OCI-LY3 (cell line): ENCODE measurements at regions not wholly inside any gene's neighbourhood (a gene's known extent, or its start where the extent isn't known, plus 50 kb on each side); places are given as distances from the start of the nearest gene placed in this dataset.

Source experiments
- H2AFZ ChIP-seq: fragments of 200-600, 300-600 bp; shearing (Covaris generic); 2 replicates; pipeline ENCODE4 v1.6.0; 2014; ENCODE audit warnings: antibody characterized with exemption, low read depth, low read length
- H3K27ac ChIP-seq: fragments of 200-600, 300-600 bp; sonication (generic); 2 replicates; pipeline ENCODE4 v1.5.1; 2014; ENCODE audit warnings: mild to moderate bottlenecking, low read length, moderate library complexity, mixed read lengths
- H3K27me3 ChIP-seq: fragments of 200-600, 300-600 bp; sonication (generic); 2 replicates; pipeline ENCODE4 v1.6.1; 2014; ENCODE audit warnings: low read depth, low read length, mixed read lengths
- H3K36me3 ChIP-seq: fragments of 200-600, 300-600 bp; sonication (generic); replicated peaks from 2 replicates; pipeline ENCODE3; 2014; ENCODE audit warnings: low read depth, low read length, mixed read lengths
- H3K4me1 ChIP-seq: fragments of 300-600, 200-600 bp; sonication (generic); 2 replicates; pipeline ENCODE4 v1.6.1; 2014; ENCODE audit warnings: low read length, mixed read lengths
- H3K4me2 ChIP-seq: fragments of 200-600, 300-600 bp; sonication (generic); 2 replicates; pipeline ENCODE4 v1.6.1; 2014; ENCODE audit warnings: low read length, mixed read lengths
- H3K4me3 ChIP-seq: fragments of 300-600, 200-600 bp; sonication (generic); 2 replicates; pipeline ENCODE4 v1.5.1; 2014; ENCODE audit warnings: antibody characterized with exemption, mild to moderate bottlenecking, low read length, moderate library complexity
- H3K79me2 ChIP-seq: fragments of 300-600, 200-600 bp; shearing (Covaris generic); 2 replicates; pipeline ENCODE4 v1.6.1; 2014; ENCODE audit warnings: mild to moderate bottlenecking, low read length, mixed read lengths
- H3K9ac ChIP-seq: fragments of 300-600, 200-600 bp; shearing (Covaris generic); 2 replicates; pipeline ENCODE4 v1.6.0; 2014; ENCODE audit warnings: mild to moderate bottlenecking, low read length, moderate library complexity
- H3K9me3 ChIP-seq: fragments of 200-600, 300-600 bp; shearing (Covaris generic); 2 replicates; pipeline ENCODE4 v1.6.1; 2014; ENCODE audit warnings: low read length, mixed read lengths; ENCODE audit not compliant: insufficient read depth
- H4K20me1 ChIP-seq: fragments of 200-600, 300-600 bp; sonication (generic); 2 replicates; pipeline ENCODE4 v1.6.1; 2016; ENCODE audit warnings: low read length, mixed read lengths; ENCODE audit not compliant: insufficient read depth
- CTCF ChIP-seq: fragments of 200-600, 300-600 bp; sonication (generic); IDR thresholded peaks from 2 replicates; pipeline ENCODE4 v1.5.1; 2014; ENCODE audit warnings: antibody characterized with exemption, low read length, low read depth
- EZH2phosphoT487 ChIP-seq: fragments of 200-600 bp; shearing (Covaris generic); IDR thresholded peaks from 2 replicates; pipeline ENCODE4 v1.6.1; 2018; ENCODE audit warnings: antibody characterized with exemption, mixed run types, low read depth

GRCh38 chr1:22203335-22203734 lies 60.4 kb upstream of the WNT4 start:
- TF ChIP-seq CTCF: no peak
- no peak for TF ChIP-seq EZH2phosphoT487

GRCh38 chr1:22204057-22204840 lies 61.4 kb upstream of the WNT4 start:
- no peaks in the 10 kb centered on the region for H4K20me1 ChIP-seq
- H3K9ac ChIP-seq: no peak overlapping the region
- H3K4me3 ChIP-seq: no peak overlapping the region
- no peaks in the 10 kb centered on the region for H3K27me3 ChIP-seq
- H3K27ac ChIP-seq: no peak overlapping the region
- H3K4me1 ChIP-seq: no peaks in the 10 kb centered on the region
- H3K4me2 ChIP-seq: no peak overlapping the region
- no peaks in the 10 kb centered on the region for H3K79me2 ChIP-seq
- no peak for TF ChIP-seq CTCF
- no peak for TF ChIP-seq EZH2phosphoT487
- H3K36me3 ChIP-seq: no peaks in the 10 kb centered on the region
- no peaks in the 10 kb centered on the region for H3K9me3 ChIP-seq
- no peak overlapping the region for H2AFZ ChIP-seq

More at GRCh38 chr1:22203335-22203734, 60.4 kb upstream of the WNT4 start:
- Histone ChIP-seq H4K20me1 (no peaks in the 10 kb centered on the region), H2AFZ (no peak overlapping the region), H3K36me3 (no peaks in the 10 kb centered on the region), H3K79me2 (no peaks in the 10 kb centered on the region), H3K27me3 (no peaks in the 10 kb centered on the region), H3K9ac (no peak overlapping the region), H3K27ac (no peak overlapping the region), H3K4me3 (no peak overlapping the region), H3K4me1 (no peaks in the 10 kb centered on the region), H3K9me3 (no peaks in the 10 kb centered on the region), H3K4me2 (no peak overlapping the region)

- TF ChIP-seq EZH2phosphoT487 (no peak), CTCF (no peak)
- Histone ChIP-seq H3K9ac (no peak overlapping the region), H3K4me3 (no peak overlapping the region), H4K20me1 (no peaks in the 10 kb centered on the region), H3K4me1 (no peaks in the 10 kb centered on the region), H3K27ac (no peak overlapping the region), H3K36me3 (no peaks in the 10 kb centered on the region), H3K27me3 (no peaks in the 10 kb centered on the region), H3K4me2 (no peak overlapping the region), H3K79me2 (no peaks in the 10 kb centered on the region), H2AFZ (no peak overlapping the region), H3K9me3 (no peaks in the 10 kb centered on the region)
Measured at GRCh38 chr1:22204989-22205913, 62.4 kb upstream of the WNT4 start.

- TF ChIP-seq EZH2phosphoT487: no peak
- Histone ChIP-seq H3K27me3 (no peaks in the 10 kb centered on the region), H2AFZ (no peak overlapping the region), H4K20me1 (no peaks in the 10 kb centered on the region), H3K79me2 (no peaks in the 10 kb centered on the region), H3K36me3 (no peaks in the 10 kb centered on the region), H3K9ac (no peak overlapping the region), H3K4me3 (no peak overlapping the region), H3K4me2 (no peak overlapping the region), H3K27ac (no peak overlapping the region), H3K4me1 (no peaks in the 10 kb centered on the region), H3K9me3 (no peaks in the 10 kb centered on the region)
Measured at GRCh38 chr1:22206551-22207125, 63.7 kb upstream of the WNT4 start.
